ENCODE measurements at regions not wholly inside any gene's neighbourhood (a gene's known extent, or its start where the extent isn't known, plus 50 kb on each side); places are given as distances from the start of the nearest gene placed in this dataset.

- TF ChIP-seq ZNF274 (IDR thresholded peaks at IDR 0.05; ENCODE audit: low read depth, low read length) (no peak), YY1 (IDR thresholded peaks at IDR 0.05; ENCODE audit: insufficient read depth, insufficient read length) (no peak), SUZ12 (IDR thresholded peaks at IDR 0.05; ENCODE audit: extremely low read depth, insufficient read depth, insufficient read length) (no peak)
Observed at GRCh38 chr10:47231414-47231813, 68.6 kb upstream of the GDF10 start.

Measured in NT2/D1 (cell line).